Uterus (tissue), 2 donors: ENCODE measurements at regions not wholly inside any gene's neighbourhood (a gene's known extent, or its start where the extent isn't known, plus 50 kb on each side); places are given as distances from the start of the nearest gene placed in this dataset.

ENCODE experiments used
- POLR2A ChIP-seq, 2 donors: fragments of 450-650 bp; IDR thresholded peaks; one replicate each; pipeline ENCODE4 v1.6.1; 2016; ENCODE audit warnings: antibody characterized with exemption in 2 of 2, mild to moderate bottlenecking in 1 of 2, moderate library complexity in 1 of 2
- TF ChIP-seq, protein P1 (sequence below), 4 experiments: fragments of 200-600 bp in 2 of 4; fragments of 450-650 bp in 2 of 4; sonication (generic) in 2 of 4; IDR thresholded peaks; one replicate each; pipeline ENCODE4 v1.5.1; 2016 to 2019; ENCODE audit warnings: antibody characterized with exemption in 4 of 4, mild to moderate bottlenecking in 2 of 4, moderate library complexity in 1 of 4

DNA sequence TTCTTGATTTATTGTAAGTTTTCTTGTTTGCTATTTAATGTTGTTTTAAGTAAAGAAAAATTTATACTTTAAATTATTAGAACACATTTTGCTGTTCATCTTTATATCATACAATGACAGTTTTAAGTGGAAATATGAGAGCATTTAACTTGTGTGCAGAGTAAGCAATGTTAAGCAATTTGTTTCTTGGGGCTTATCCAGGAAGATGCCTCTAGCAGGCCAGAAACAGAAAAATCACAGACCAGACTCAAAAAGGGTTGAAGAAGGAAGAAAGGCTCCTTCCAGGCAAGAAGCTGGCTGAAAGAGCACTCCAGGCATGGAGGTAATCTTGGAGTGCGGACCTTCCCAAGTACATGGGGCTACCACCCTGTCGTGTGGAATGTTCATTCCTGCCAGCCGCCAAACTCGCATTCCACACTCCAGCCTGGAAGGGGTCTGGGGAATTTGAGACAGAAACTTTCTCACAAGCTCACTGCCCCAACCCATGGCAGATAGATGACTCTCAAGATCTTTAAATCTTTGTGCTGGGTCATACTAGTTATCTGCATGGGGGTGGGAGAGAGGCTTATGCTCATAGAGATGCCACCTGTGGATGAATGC is 1521.3 kb upstream of the AGA start:
- TF ChIP-seq, protein P1, sequence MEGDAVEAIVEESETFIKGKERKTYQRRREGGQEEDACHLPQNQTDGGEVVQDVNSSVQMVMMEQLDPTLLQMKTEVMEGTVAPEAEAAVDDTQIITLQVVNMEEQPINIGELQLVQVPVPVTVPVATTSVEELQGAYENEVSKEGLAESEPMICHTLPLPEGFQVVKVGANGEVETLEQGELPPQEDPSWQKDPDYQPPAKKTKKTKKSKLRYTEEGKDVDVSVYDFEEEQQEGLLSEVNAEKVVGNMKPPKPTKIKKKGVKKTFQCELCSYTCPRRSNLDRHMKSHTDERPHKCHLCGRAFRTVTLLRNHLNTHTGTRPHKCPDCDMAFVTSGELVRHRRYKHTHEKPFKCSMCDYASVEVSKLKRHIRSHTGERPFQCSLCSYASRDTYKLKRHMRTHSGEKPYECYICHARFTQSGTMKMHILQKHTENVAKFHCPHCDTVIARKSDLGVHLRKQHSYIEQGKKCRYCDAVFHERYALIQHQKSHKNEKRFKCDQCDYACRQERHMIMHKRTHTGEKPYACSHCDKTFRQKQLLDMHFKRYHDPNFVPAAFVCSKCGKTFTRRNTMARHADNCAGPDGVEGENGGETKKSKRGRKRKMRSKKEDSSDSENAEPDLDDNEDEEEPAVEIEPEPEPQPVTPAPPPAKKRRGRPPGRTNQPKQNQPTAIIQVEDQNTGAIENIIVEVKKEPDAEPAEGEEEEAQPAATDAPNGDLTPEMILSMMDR (IDR thresholded peaks at IDR 0.05), result no peak
- no peak for TF ChIP-seq POLR2A (IDR thresholded peaks at IDR 0.05)
